GM12864 (cell line): ENCODE measurements at regions not wholly inside any gene's neighbourhood (a gene's known extent, or its start where the extent isn't known, plus 50 kb on each side); places are given as distances from the start of the nearest gene placed in this dataset.

Experiments used
- DNase-seq: peaks from one replicate; pipeline ENCODE4 v3.0.0-alpha.2; 2011; ENCODE audit warnings: low read depth
- H3K4me3 ChIP-seq: 2 replicates; pipeline ENCODE4 v1.5.1; 2011; ENCODE audit warnings: mild to moderate bottlenecking, low read depth, low read length, control low read depth
- TF ChIP-seq, protein P1 (sequence below): IDR thresholded peaks from 2 replicates; pipeline ENCODE4 v1.5.1; 2011; ENCODE audit warnings: low read depth, mild to moderate bottlenecking, moderate library complexity, low read length, control low read depth, inconsistent platforms; ENCODE audit errors: missing control alignments

- DNase-seq = no peak
- TF ChIP-seq, protein P1, sequence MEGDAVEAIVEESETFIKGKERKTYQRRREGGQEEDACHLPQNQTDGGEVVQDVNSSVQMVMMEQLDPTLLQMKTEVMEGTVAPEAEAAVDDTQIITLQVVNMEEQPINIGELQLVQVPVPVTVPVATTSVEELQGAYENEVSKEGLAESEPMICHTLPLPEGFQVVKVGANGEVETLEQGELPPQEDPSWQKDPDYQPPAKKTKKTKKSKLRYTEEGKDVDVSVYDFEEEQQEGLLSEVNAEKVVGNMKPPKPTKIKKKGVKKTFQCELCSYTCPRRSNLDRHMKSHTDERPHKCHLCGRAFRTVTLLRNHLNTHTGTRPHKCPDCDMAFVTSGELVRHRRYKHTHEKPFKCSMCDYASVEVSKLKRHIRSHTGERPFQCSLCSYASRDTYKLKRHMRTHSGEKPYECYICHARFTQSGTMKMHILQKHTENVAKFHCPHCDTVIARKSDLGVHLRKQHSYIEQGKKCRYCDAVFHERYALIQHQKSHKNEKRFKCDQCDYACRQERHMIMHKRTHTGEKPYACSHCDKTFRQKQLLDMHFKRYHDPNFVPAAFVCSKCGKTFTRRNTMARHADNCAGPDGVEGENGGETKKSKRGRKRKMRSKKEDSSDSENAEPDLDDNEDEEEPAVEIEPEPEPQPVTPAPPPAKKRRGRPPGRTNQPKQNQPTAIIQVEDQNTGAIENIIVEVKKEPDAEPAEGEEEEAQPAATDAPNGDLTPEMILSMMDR = no peak
- H3K4me3 ChIP-seq = no peak overlapping the region
These were observed 269.8 kb downstream of the MBNL1 start for GRCh38 chr3:152538518-152538917.

GRCh38 chr3:152539191-152539764 is 270.5 kb downstream of the MBNL1 start:
- no peak overlapping the region for H3K4me3 ChIP-seq
- DNase-seq = no peak
- TF ChIP-seq, protein P1 = peak; percentile 56

DNA sequence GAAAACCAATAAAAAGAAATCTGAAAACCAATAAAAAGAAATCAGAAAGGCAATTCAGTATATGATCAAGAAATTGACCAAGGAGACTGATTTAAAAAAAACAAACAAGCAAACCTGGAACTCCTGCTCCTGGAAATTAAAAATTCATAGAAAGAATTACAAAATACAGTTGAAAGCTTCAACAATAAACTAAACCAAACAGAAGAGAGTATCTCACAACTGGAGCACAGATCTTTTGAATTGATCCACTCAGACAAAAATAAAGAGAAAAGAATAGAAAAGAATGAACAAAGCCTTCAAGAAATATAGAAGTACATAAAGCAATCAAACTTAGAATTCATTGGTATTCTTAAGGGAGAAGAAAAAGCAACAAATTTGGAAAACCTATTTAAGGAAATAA is 271.4 kb downstream of the MBNL1 start:
- DNase-seq = no peak
- TF ChIP-seq, protein P1 = no peak
- H3K4me3 ChIP-seq = no peak overlapping the region

DNA sequence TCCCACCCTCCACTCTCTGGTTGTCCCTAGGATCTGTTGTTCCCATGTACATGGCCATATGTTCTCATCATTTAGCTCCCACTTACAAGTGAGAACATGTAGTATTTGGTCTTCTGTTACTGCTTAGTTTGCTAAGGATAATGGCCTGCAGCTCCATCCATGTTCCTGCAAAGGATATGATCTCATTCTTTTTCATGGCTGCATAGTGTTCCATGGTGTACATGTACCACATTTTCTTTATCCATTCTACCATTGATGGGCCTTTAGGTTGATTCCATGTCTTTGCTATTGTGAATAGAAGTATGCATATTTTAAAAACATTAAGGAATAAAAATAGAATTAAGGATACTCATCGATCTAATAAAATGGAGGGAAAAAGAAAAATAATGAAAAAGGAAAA is 278.4 kb downstream of the MBNL1 start:
- no peak overlapping the region for H3K4me3 ChIP-seq
- no peak for DNase-seq
- TF ChIP-seq, protein P1 = no peak

DNA sequence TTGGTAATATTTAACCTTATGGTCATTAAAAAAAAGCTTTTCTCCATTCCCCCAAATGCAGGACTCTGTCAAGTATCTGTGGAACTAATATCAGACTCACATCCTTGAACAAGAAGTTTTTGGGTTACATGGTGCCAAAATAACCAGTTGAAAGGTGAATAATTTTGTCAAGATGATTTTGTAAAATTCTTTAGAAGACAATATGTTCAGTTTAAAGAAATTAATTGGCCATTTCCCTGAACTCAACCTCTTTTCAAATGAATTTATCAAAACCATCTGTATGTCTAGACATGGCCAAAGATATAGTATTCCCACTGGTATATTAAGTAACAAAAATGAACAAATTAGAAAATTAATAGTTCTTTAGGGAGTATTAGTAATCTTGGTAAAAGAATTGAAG is 280.5 kb downstream of the MBNL1 start:
- TF ChIP-seq, protein P1 = no peak
- DNase-seq = no peak
- H3K4me3 ChIP-seq = no peak overlapping the region

- DNase-seq = no peak
- TF ChIP-seq, protein P1 = no peak
- no peak overlapping the region for H3K4me3 ChIP-seq
These were observed 281.6 kb downstream of the MBNL1 start for GRCh38 chr3:152550284-152550683.

- no peak overlapping the region for H3K4me3 ChIP-seq
- no peak for DNase-seq
- TF ChIP-seq, protein P1 = no peak
These were observed 280.0 kb upstream of the P2RY1 start for GRCh38 chr3:152554980-152555379.
